Inflammatory macrophage treated with lipopolysaccharide for 1 hour (primary cell): ENCODE measurements at regions not wholly inside any gene's neighbourhood (a gene's known extent, or its start where the extent isn't known, plus 50 kb on each side); places are given as distances from the start of the nearest gene placed in this dataset.
"Not testable (repeated sequence)": the region's sequence is repeated elsewhere in the genome, so short reads cannot be mapped to it uniquely, and the experiment has no call there.

Experiments
- DNase-seq, 2 donors: peaks; one replicate each; pipeline ENCODE4 v3.0.0-alpha.2; 2020 to 2022

GRCh38 chr12:34097213-34097612 lies 74.9 kb downstream of the ALG10 start:
- DNase-seq: peak; percentile 2 to 5

- DNase-seq: no peak
Observed at GRCh38 chr12:34105392-34105933, 83.2 kb downstream of the ALG10 start.

GRCh38 chr12:34106172-34106571 lies 83.9 kb downstream of the ALG10 start:
- no peak for DNase-seq

- no peak for DNase-seq
Observed at GRCh38 chr12:34107016-34107415, 84.7 kb downstream of the ALG10 start.

- DNase-seq: no peak
Observed at GRCh38 chr12:34107781-34108404, 85.6 kb downstream of the ALG10 start.

- DNase-seq: no peak
Observed at GRCh38 chr12:34108405-34108803, 86.1 kb downstream of the ALG10 start.

- DNase-seq: no peak
Observed at GRCh38 chr12:34108967-34109366, 86.7 kb downstream of the ALG10 start.

GRCh38 chr12:34109390-34109789 lies 87.1 kb downstream of the ALG10 start:
- no peak for DNase-seq

GRCh38 chr12:34109909-34110531 lies 87.7 kb downstream of the ALG10 start:
- DNase-seq: not testable (repeated sequence)

GRCh38 chr12:34119366-34119765 lies 97.1 kb downstream of the ALG10 start:
- no peak for DNase-seq

- DNase-seq: no peak
Observed at GRCh38 chr12:34121360-34121759, 99.1 kb downstream of the ALG10 start.

- peak; percentile 35 to 83 for DNase-seq
Observed at GRCh38 chr12:34123092-34123491, 100.8 kb downstream of the ALG10 start.

- DNase-seq: no peak
Observed at GRCh38 chr12:34124608-34125007, 102.3 kb downstream of the ALG10 start.

GRCh38 chr12:34126239-34126641 lies 103.9 kb downstream of the ALG10 start:
- DNase-seq: peak; percentile 4 to 8

GRCh38 chr12:34126805-34127204 lies 104.5 kb downstream of the ALG10 start:
- DNase-seq: no peak

GRCh38 chr12:34127379-34127778 lies 105.1 kb downstream of the ALG10 start:
- DNase-seq: not testable (repeated sequence)

GRCh38 chr12:34142430-34142829 lies 120.1 kb downstream of the ALG10 start:
- DNase-seq: no peak

- DNase-seq: no peak
Observed at GRCh38 chr12:34151019-34151418, 128.7 kb downstream of the ALG10 start.

- no peak for DNase-seq
Observed at GRCh38 chr12:34163443-34163842, 141.1 kb downstream of the ALG10 start.

GRCh38 chr12:34166427-34167060 lies 144.2 kb downstream of the ALG10 start:
- DNase-seq: no peak

- DNase-seq: not testable (repeated sequence)
Observed at GRCh38 chr12:34168507-34168906, 146.2 kb downstream of the ALG10 start.

- no peak for DNase-seq
Observed at GRCh38 chr12:34186492-34186891, 164.2 kb downstream of the ALG10 start.

- no peak for DNase-seq
Observed at GRCh38 chr12:34188974-34189373, 166.7 kb downstream of the ALG10 start.

GRCh38 chr12:34190054-34190453 lies 167.8 kb downstream of the ALG10 start:
- DNase-seq: no peak
